CD4-positive, alpha-beta T cell treated with Interleukin-17A for 1 hour (primary cell): ENCODE measurements at regions not wholly inside any gene's neighbourhood (a gene's known extent, or its start where the extent isn't known, plus 50 kb on each side); places are given as distances from the start of the nearest gene placed in this dataset.
"Not testable (repeated sequence)": the region's sequence is repeated elsewhere in the genome, so short reads cannot be mapped to it uniquely, and the experiment has no call there.

Experiments
- DNase-seq: peaks from one replicate; pipeline ENCODE4 v3.0.0-alpha.2; 2020

GRCh38 chr7:84730864-84731263, 456.0 kb downstream of the SEMA3D start:
- not testable (repeated sequence) for DNase-seq

- DNase-seq = no peak
Observed at GRCh38 chr7:84729284-84729683, 457.6 kb downstream of the SEMA3D start.

GRCh38 chr7:84722734-84723133, 464.1 kb downstream of the SEMA3D start:
- DNase-seq = no peak

GRCh38 chr7:84722086-84722485, 464.8 kb downstream of the SEMA3D start:
- DNase-seq = no peak

DNA sequence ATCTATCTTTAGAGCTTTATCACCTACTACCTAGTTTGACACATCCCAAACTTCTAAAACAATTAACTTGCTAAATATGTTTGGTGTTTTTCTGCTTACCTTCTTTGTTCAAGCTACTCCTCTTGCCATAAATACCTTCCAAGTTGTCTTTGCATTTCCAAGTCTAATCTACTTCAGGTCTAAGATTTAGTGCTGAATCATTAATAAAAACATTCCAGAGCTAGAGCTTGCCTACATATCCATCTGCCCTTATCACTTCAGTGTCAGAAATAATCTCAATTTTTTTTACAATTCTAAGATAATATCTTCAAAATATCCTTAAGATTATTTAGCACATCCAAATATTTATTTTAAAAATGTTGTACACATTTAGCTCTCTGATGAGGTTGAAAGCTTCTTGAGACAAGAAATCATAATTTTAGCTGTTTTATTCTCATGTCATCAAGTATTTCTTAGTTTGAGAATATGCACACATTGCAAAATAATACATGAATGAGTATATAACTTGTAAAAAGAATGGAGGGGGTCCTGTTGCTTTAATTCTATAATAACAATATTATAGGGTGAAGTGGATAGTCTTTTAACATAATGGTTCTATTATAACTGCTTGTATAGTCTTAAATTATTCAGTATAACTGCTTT, 466.3 kb downstream of the SEMA3D start:
- DNase-seq = no peak

GRCh38 chr7:84714765-84715164, 472.1 kb downstream of the SEMA3D start:
- DNase-seq = no peak

GRCh38 chr7:84712374-84713121, 474.3 kb downstream of the SEMA3D start:
- no peak for DNase-seq

GRCh38 chr7:84710538-84710937, 476.3 kb downstream of the SEMA3D start:
- DNase-seq = not testable (repeated sequence)

GRCh38 chr7:84705706-84706105, 481.1 kb downstream of the SEMA3D start:
- DNase-seq = no peak

GRCh38 chr7:84705079-84705478, 481.8 kb downstream of the SEMA3D start:
- DNase-seq = no peak

- no peak for DNase-seq
Observed at GRCh38 chr7:84704380-84704779, 482.5 kb downstream of the SEMA3D start.

- no peak for DNase-seq
Observed at GRCh38 chr7:84701524-84702306, 485.1 kb downstream of the SEMA3D start.

- DNase-seq = no peak
Observed at GRCh38 chr7:84700563-84701370, 486.1 kb downstream of the SEMA3D start.

GRCh38 chr7:84697506-84697905, 489.4 kb downstream of the SEMA3D start:
- no peak for DNase-seq

DNA sequence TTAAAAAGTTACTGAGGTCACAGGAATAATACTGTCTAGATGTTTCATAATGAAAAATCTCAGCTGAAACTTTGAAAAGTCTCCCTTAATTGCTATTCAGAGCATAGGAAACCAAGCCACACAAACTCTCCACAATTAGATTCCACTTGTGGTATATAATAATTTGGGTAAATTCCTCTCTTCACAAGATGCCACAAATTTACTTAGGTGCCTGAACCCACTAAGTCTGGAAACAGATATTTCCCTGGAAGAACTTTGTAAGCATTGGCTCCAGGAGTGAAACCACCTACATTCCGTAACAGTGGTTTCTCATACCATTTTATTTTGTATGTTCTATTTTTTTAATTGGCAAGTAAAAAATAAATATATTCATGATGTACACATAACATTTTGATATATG, 493.4 kb downstream of the SEMA3D start:
- DNase-seq = no peak

DNA sequence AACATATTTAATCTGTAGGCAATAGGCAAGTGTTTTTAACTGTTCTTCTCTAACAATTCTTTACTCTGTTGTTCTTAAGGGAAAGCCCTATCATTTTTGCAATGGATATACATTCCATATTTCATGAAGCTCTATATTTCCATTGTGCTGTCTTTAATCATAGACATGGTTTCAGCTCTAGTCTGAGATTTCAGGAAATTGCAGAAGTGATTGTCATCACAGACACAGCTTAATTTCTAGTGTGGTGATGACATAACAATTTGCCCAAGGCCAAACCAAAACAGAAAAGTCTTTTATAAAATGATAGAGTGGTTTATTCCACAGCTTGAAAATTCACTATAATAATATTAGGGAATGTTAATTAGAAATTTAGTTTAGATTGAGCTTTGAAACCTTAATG, 494.1 kb upstream of the SEMA3A start:
- DNase-seq = no peak

GRCh38 chr7:84686373-84686772, 491.8 kb upstream of the SEMA3A start:
- no peak for DNase-seq

DNA sequence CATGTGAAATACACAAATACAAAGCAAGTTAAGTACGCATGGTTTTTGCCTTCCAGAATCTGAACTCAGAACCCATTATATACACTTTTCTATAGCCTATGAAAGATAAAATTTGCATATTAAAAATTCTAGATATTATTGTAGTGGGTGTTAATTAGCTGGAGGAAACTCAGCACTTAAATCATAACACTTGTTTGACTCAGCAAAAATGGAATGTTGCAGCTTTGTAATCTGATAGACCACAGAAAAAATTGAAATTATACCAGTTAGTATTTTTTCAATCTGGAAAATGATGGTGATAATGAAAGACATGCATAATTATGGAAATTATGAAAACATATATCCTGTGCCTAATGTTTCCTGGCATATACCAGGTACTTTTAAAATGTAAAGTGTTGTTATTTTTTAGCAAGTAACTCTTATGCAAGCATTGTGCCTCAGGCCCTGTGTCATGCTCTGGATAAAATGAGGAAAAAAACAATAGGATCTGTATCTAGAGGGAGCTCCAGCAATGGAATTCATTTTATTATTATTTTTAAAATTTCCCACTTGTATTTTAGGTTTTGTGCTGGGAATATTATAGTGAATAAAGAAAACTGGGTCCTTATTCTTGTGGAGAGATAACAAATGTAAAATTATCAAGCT, 490.4 kb upstream of the SEMA3A start:
- no peak for DNase-seq

DNA sequence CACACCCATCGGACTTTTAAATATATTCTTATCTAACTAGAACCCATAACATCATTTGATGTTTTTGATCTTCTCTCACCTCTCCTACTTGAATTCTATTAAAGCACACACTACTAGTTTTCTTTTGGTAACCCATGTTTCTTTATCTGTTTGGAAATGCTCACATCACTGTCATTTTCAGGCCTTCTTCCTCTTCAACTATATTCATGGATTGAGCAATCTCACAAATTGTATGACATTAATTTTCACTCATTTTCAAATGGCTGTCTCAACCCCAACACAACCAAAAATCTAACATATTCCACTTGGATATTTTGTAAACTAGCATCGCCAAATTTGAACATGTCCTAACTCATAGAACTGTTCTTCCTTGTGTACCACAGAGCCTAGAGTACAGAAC, 488.0 kb upstream of the SEMA3A start:
- DNase-seq = no peak

DNA sequence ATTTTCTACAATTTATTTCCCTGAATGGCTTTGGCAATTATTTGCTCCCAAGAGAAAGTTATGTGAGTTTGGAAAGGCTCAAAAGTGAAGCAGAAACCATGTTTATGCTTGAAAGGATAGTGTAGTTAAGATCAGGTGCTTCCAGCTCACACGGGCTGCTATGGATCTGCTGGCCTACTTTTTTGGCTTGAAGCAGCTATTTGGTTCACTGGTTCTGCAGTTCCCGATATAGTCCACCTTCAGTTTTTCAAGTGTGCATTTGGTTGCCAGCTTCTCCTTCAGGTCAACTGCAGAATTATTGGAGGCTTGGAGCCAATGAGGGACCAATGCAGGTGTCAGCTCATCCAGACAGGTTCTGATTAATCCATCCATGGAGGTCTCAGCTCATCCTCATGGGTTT, 484.3 kb upstream of the SEMA3A start:
- DNase-seq = no peak

GRCh38 chr7:84677117-84677732, 482.6 kb upstream of the SEMA3A start:
- no peak for DNase-seq

- no peak for DNase-seq
Observed at GRCh38 chr7:84675633-84676034, 481.0 kb upstream of the SEMA3A start.
